ENCODE measurements at regions not wholly inside any gene's neighbourhood (a gene's known extent, or its start where the extent isn't known, plus 50 kb on each side); places are given as distances from the start of the nearest gene placed in this dataset.

- ATAC-seq (no peak), DNase-seq (no peak)
- intact Hi-C loops (cut with DNase I) = no loop called here
These were observed 646.9 kb upstream of the ZNF608 start for GRCh38 chr5:125393221-125393815.

- no peak for DNase-seq
- ATAC-seq = no peak
- intact Hi-C loops (cut with DNase I) = no loop called here
These were observed 648.3 kb upstream of the ZNF608 start for GRCh38 chr5:125394661-125395280.

DNA sequence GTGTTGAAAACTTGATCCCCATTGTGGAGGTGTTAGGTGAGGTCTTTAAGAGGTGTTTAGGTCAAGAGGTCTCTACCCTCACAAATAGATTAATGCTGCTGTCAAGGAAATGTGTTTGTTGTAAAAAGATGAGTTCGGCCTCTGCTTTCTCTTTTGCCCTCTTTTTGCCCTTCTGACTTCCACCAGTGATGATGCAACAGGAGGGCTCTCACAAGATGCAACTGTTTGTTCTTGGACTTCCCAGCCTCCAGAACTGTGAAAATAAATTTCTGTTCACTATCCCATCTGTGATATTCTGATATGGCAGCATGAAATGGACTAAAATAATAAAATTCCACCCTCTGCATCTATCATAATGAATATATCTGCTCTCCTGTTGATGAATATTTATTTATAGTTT, 650.0 kb upstream of the ZNF608 start:
- DNase-seq (no peak), ATAC-seq (no peak)
- intact Hi-C loops (cut with DNase I) = no loop called here

DNA sequence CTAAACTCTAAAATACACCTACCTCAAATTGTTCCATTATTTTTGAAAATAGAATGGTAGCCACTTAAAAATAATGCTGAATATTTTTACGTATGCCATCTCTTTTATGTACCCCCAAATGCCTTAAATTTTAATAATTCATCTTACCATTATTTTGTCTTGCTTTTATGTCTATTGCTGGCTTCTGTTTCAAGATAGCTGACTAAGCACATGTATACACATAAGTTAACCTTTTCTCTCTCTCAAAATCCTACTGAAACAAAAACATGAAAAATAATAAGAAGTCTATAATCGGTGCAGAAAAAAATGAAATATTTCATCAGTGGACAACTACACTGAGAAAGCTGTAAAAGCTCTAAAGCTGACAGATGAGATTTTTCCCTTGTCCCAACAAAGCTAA, 652.0 kb upstream of the ZNF608 start:
- intact Hi-C loops (cut with DNase I) = no loop called here
- ATAC-seq (no peak), DNase-seq (no peak)

DNA sequence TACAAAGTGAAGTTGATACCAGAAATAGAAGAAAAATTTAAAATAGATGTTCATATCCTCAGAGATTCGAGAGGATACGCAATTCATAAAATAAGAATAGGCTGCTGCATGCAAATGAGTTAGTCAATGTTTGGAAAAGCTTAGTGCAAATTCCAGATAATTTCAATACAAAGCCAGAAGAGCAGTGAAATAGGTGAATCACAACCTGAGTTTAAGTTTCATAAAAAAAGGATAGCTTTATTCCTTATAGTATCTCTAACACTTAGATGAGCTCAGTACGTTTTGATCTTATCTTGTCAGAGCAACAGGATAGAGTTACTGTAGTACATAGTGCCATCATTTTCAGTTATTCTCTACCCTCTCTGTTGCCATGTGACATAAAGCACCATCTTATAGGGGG, 653.4 kb upstream of the ZNF608 start:
- intact Hi-C loops (cut with DNase I) = loop anchor here in 1 of 2 donors (10.0 kb wide), 1 partner anchor 115 kb away; no protein-coding TSS in a partner anchor
- DNase-seq (no peak), ATAC-seq (no peak)

GRCh38 chr5:125401724-125402622, 655.5 kb upstream of the ZNF608 start:
- DNase-seq = no peak
- ATAC-seq = no peak
- intact Hi-C loops (cut with DNase I) = loop anchor here in 1 of 2 donors (10.0 kb wide), 1 partner anchor 117 kb away; no protein-coding TSS in a partner anchor

DNA sequence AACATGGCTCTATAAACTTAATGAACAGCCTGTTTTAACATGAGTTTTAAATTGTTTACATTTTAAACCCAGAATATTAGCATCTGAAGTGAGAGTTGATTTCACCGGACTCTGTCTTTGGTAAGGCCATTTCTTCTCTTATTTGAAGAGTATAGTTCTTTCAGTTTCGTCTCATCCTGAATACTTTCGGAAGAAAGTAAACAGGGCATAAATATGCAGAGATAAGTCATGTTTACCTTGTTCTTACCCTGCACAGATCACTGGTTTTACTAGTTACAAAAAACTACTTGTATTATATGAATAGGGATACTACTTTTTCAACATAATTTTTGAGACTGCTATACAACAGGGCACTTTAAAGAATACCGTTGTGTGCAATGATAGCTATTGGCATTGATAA, 656.3 kb upstream of the ZNF608 start:
- DNase-seq (no peak), ATAC-seq (no peak)
- intact Hi-C loops (cut with DNase I) = loop anchor here in 1 of 2 donors (10.0 kb wide), 1 partner anchor 118 kb away; no protein-coding TSS in a partner anchor

- DNase-seq (no peak), ATAC-seq (no peak)
- intact Hi-C loops (cut with DNase I) = loop anchor here in 1 of 2 donors (10.0 kb wide), 1 partner anchor 119 kb away; no protein-coding TSS in a partner anchor
These were observed 657.6 kb upstream of the ZNF608 start for GRCh38 chr5:125404056-125404455.

GRCh38 chr5:125408448-125409233, 662.2 kb upstream of the ZNF608 start:
- DNase-seq (peak; percentile 22), ATAC-seq (peak in 1 of 2 donors; percentile 60)
- intact Hi-C loops (cut with DNase I) = loop anchor here in 1 of 2 donors (10.0 kb wide), 1 partner anchor 124 kb away; no protein-coding TSS in a partner anchor

- DNase-seq (no peak), ATAC-seq (no peak)
- intact Hi-C loops (cut with DNase I) = loop anchor here in 1 of 2 donors (10.0 kb wide), 1 partner anchor 125 kb away; no protein-coding TSS in a partner anchor
These were observed 662.9 kb upstream of the ZNF608 start for GRCh38 chr5:125409234-125409860.

DNA sequence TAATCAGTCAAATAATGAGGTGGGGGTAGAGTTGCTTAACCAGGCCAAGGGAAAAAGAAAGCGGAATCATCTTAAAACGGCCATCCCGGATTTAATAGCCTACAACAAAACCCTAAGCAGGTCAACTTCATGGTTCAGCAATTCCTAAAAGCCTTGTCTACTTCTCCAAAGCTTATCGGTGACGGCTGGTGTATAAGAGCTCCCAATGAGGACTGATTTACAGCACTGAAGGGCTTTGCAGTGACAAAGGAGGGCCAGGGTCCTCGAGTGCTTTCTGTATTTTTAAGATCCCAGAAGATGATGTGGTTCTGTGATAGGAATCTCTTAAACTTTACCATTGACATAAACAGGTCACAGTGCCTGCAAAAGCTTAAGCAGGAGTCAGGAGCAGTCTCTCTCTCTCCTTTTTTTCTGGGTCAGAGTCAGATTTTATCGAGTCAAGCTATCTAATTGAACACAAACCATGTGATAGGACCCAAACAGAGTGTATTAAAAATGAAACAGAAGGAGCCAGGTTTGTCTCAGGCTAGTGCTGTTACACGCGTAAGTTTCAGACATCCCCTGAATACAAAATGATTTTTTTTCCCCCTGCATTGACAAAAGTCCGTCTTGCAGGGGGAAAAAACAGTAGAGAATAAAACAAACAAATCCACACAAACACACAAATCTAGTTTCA, 663.6 kb upstream of the ZNF608 start:
- intact Hi-C loops (cut with DNase I) = loop anchor here in 1 of 2 donors (10.0 kb wide), 1 partner anchor 125 kb away; no protein-coding TSS in a partner anchor

GRCh38 chr5:125410537-125411070, 664.2 kb upstream of the ZNF608 start:
- intact Hi-C loops (cut with DNase I) = no loop called here
- ATAC-seq = peak in 1 of 2 donors; percentile 8
- DNase-seq = no peak

More for the DNA sequence above, 663.6 kb upstream of the ZNF608 start:
- no peak for DNase-seq
- ATAC-seq = no peak

- intact Hi-C loops (cut with DNase I) = no loop called here
- DNase-seq (peak; percentile 24), ATAC-seq (peak; percentile 23 to 43)
These were observed 664.8 kb upstream of the ZNF608 start for GRCh38 chr5:125411071-125411743.

DNA sequence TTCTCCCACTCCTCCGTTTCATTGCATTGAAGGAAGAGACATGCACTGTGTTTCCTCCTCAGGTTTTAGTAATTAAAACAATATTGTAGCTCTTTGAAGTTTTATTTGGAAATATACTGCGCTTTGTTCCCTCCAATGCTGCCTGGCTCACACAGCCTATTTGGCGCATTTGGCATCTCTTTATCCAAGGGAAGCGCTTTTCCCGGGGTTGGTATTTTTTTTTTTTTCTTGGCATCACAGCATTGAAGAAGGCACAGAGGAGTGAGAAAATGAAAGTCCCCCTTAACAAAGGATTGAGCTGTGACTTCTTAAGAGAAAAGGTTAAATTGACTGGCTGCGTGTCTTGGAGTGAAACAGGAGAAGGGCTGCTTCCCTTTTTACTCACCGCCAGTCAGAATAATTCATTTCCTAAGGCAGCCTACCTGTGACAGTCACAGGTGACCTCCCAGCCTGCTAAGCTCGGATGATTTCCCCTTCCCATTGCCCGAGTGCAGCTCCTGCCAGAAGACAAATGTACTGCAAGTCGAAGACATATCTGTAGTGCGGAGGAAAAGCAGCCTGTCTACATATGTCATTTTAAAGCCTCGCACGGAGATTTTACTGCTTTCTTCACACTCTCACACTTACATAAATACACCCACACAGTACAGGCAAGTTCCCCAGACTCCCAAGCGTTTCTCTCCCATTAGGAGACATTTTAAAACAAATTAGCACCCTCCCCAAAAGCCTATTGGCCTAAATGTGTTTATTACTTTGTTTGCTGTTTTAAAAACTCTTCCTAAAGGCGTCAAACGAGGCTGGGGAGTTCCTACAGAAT, 665.5 kb upstream of the ZNF608 start:
- ATAC-seq = peak in 1 of 2 donors; percentile 14
- no peak for DNase-seq
- intact Hi-C loops (cut with DNase I) = no loop called here

GRCh38 chr5:125412561-125413495, 666.4 kb upstream of the ZNF608 start:
- intact Hi-C loops (cut with DNase I) = no loop called here
- ATAC-seq (peak; percentile 92), DNase-seq (peak; percentile 74)

Data from left cardiac atrium (tissue), 4 donors.